AG04449 (cell line): ENCODE measurements at regions not wholly inside any gene's neighbourhood (a gene's known extent, or its start where the extent isn't known, plus 50 kb on each side); places are given as distances from the start of the nearest gene placed in this dataset.

Source experiments
- CTCF ChIA-PET: fragments of 350-600 bp; formaldehyde crosslinking; extraction: SDS; loops from one replicate; lab custom pipeline; 2021; ENCODE audit warnings: antibody characterized with exemption; lab: Yijun Ruan, JAX
- POLR2A ChIA-PET: fragments of 400-600, 350-600 bp; formaldehyde crosslinking; extraction: SDS; loops from one replicate; lab custom pipeline; 2020; ENCODE audit warnings: antibody characterized with exemption, inconsistent platforms; lab: Yijun Ruan, JAX
- DNase-seq: peaks from one replicate; pipeline ENCODE4 v3.0.0-alpha.2; 2010; ENCODE audit warnings: low read depth, low spot score
- H3K4me3 ChIP-seq: 2 replicates; pipeline ENCODE4 v1.5.1; 2011; ENCODE audit warnings: low read depth, mild to moderate bottlenecking, control low read depth, low read length
- TF ChIP-seq, protein P1 (sequence below): IDR thresholded peaks from one replicate; pipeline ENCODE4 v1.5.1; 2011; ENCODE audit warnings: mild to moderate bottlenecking, moderate library complexity, low read length, control low read depth, inconsistent platforms; ENCODE audit not compliant: insufficient read depth; ENCODE audit errors: missing control alignments

DNA sequence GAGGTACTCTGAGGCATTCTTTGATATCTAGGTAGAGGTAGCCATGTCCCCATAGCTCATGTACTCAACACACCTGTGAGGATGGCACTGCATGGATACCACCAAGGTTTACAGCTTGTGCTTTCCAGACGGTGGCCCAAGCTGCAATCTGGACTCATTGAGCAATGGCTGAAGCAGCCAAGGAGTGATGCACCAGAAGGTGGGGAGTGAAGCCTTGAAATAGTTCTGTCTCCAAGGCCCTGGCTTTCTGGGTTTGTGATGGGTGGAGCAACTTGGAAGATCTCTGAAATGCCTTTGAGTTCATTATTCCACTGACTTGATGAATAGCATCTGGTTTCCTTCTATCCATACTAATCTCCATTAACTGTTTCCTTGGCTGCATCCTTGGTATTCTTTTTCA lies 290.0 kb upstream of the NOVA1 start:
- CTCF ChIA-PET = no interaction called here

DNA sequence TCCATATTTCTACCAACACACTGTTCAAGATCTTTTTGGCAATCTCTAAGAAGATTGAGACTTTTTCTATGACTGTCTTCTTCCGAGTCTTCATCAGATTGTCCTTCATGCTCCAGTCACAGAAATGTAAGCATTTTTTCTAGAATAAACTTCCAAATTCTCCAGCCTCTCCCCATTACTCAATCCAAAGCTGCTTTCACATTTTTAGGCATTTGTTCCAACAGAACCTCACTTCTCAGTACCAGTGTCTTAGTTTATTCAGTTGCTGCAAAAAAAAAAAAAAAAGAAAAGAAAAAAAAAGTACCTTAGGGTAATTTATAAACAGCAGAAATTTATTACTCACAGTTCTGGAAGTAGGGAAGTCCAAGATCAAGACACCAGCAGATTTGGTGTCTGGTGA lies 290.8 kb upstream of the NOVA1 start:
- no peak for DNase-seq
- POLR2A ChIA-PET = no interaction called here
- TF ChIP-seq, protein P1, sequence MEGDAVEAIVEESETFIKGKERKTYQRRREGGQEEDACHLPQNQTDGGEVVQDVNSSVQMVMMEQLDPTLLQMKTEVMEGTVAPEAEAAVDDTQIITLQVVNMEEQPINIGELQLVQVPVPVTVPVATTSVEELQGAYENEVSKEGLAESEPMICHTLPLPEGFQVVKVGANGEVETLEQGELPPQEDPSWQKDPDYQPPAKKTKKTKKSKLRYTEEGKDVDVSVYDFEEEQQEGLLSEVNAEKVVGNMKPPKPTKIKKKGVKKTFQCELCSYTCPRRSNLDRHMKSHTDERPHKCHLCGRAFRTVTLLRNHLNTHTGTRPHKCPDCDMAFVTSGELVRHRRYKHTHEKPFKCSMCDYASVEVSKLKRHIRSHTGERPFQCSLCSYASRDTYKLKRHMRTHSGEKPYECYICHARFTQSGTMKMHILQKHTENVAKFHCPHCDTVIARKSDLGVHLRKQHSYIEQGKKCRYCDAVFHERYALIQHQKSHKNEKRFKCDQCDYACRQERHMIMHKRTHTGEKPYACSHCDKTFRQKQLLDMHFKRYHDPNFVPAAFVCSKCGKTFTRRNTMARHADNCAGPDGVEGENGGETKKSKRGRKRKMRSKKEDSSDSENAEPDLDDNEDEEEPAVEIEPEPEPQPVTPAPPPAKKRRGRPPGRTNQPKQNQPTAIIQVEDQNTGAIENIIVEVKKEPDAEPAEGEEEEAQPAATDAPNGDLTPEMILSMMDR = no peak
- CTCF ChIA-PET = no interaction called here
- no peak overlapping the region for H3K4me3 ChIP-seq

More for the DNA sequence above, 290.0 kb upstream of the NOVA1 start:
- no peak overlapping the region for H3K4me3 ChIP-seq
- no peak for DNase-seq
- POLR2A ChIA-PET = no interaction called here
- TF ChIP-seq, protein P1 = no peak

DNA sequence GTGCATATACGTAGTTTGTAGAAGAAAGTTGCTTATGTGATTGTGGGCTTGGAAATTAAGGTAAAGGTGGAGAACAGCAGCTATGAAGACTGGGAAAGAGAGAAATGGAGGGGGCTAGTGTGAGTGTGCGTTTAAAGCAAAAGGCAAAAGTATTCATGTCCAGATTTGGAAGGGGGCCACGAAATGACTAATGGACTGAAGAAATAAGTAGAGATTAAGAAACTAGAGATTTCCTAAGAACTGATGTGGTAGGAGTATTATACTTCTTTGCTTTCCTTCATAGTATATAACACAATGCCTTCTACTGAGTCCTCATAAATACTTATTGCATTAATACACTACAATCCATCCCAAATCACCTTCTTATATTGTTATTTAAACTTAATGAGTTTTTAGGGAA lies 298.6 kb upstream of the NOVA1 start:
- ChIA-PET POLR2A (no interaction called here), CTCF (no interaction called here)
- H3K4me3 ChIP-seq = no peak overlapping the region
- no peak for DNase-seq
- TF ChIP-seq, protein P1 = no peak

DNA sequence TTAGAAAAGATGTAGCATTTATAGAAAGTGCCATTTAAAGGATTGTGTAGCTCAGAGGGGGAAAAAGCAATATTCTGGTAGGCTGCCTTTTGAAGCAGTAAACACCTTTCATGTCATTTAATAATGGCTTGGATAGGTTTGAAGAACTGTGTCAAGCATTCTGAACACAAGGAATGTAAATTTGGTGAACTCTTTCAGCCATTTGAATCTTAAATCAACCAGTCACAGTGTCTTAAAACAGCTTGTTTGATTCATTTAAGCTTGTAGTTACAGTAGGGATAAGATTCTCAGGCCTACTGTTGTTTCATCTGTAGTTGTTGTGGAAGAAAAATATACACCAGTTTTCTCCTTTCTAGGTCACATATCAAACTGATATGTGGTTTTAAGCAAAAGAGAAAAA lies 299.4 kb upstream of the NOVA1 start:
- TF ChIP-seq, protein P1 = no peak
- POLR2A ChIA-PET = no interaction called here
- DNase-seq = no peak
- no peak overlapping the region for H3K4me3 ChIP-seq
- CTCF ChIA-PET = no interaction called here

DNA sequence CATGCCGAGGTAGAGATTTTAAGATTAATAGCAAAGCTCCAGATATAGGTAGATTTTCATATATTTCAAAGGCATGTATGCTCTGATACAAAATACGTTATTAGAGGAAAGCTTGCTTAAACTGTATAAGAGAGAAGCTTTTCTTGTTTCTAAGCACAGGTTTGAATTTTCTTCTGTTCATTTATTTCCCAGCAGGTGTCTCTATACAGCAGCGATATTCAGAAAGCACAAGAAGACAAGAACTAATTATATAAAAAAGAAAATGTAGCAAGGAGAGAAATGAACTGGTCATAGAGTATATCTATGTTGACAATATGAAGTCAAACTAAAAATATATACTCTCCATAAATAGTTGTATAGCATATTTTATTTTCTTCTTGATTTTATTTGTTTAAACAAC lies 307.4 kb upstream of the NOVA1 start:
- no peak for DNase-seq
- H3K4me3 ChIP-seq = no peak overlapping the region
- TF ChIP-seq, protein P1 = no peak
- POLR2A ChIA-PET = no interaction called here
- CTCF ChIA-PET = no interaction called here

DNA sequence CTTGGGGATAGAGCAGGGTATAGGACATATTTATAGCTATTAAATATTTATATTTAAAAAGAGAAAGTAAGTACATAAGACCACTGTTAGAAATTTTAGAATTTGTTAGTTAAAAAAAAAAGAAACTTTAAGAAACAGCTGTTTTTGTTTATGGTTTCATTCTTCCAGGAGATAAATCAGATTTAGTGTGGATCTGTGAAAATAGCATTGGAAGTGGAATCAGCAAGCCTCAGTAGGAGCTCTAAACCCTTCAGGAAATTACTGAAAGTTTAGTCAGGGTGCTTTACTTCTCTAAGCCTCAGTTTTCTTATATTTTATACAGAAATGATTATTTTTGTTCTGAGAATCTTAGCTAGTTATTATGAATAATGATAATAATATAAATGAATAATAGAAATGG lies 316.0 kb upstream of the NOVA1 start:
- H3K4me3 ChIP-seq = no peak overlapping the region
- ChIA-PET POLR2A (no interaction called here), CTCF (no interaction called here)
- TF ChIP-seq, protein P1 = no peak
- DNase-seq = no peak

DNA sequence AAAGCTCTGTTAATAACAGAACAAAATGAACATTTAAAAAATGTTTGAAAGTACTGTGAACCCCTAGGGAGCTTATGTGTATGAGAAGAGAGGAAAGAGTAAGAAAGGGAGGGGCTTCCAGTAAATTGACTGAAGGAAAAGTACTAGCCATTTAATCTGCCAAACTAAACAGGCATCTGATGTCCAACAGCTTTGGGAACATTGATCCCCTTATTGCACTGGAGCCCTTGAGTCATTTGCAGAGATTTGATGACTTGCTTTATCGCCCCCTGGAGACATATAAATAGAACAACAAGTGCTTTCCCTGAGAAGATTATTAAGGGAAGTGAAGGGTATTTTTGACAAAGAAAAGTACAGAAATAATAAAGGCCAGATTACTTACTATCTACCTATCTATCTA lies 319.3 kb upstream of the NOVA1 start:
- CTCF ChIA-PET = no interaction called here

More for the DNA sequence above, 319.3 kb upstream of the NOVA1 start:
- H3K4me3 ChIP-seq = no peak overlapping the region
- DNase-seq = no peak
- TF ChIP-seq, protein P1 = peak; percentile 22
- POLR2A ChIA-PET = no interaction called here
